HCT116 (cell line): ENCODE measurements at regions not wholly inside any gene's neighbourhood (a gene's known extent, or its start where the extent isn't known, plus 50 kb on each side); places are given as distances from the start of the nearest gene placed in this dataset.

ENCODE experiments used
- ATAC-seq: fragments of 200-7000 bp; cut with Tn5 transposase; 2 replicates; pipeline ENCODE4 v1.9.1; 2020; ENCODE audit warnings: mild to moderate bottlenecking, moderate library complexity
- BruUV-seq: library from RNA; stranded (reverse); fragments of 400-500 nt; replicated peaks from 2 replicates; lab custom pipeline; 2021; lab: Mats Ljungman, UMichigan
- CTCF ChIA-PET: fragments of 300-600 bp; sonication (Branson Sonifier 250); formaldehyde crosslinking; loops from one replicate; lab custom pipeline; 2021; ENCODE audit warnings: antibody characterized with exemption; lab: Charles Lee
- POLR2A ChIA-PET: fragments of 300-600, 350-600 bp; sonication (Branson Sonifier 250); formaldehyde crosslinking; loops from one replicate; lab custom pipeline; 2021; ENCODE audit warnings: antibody characterized with exemption; lab: Charles Lee
- RAD21 ChIA-PET, 2 experiments: fragments of 300-600 bp; sonication (Branson Sonifier 250); formaldehyde crosslinking; loops; one replicate each; lab custom pipeline; 2023; ENCODE audit warnings: low total read pairs in 2 of 2; ENCODE audit not compliant: uncharacterized antibody in 2 of 2, unreplicated experiment in 2 of 2, low non-redundant PET in 1 of 2; lab: Charles Lee
- DNase-seq: peaks from one replicate; pipeline ENCODE4 v3.0.0-alpha.2; 2010; ENCODE audit warnings: low read depth, low spot score
- H2AFZ ChIP-seq: fragments of 200-600 bp; shearing (Covaris generic), sonication (generic); 2 replicates; pipeline ENCODE4 v1.6.1; 2017; ENCODE audit warnings: low read depth, mixed run types, mixed read lengths, antibody characterized with exemption, low read length; ENCODE audit not compliant: poor library complexity, severe bottlenecking
- H3K27ac ChIP-seq: 2 replicates; pipeline ENCODE4 v1.5.1; 2012; ENCODE audit warnings: low read depth, low read length
- H3K27me3 ChIP-seq: fragments of 200-600 bp; sonication (generic); 2 replicates; pipeline ENCODE4 v1.6.1; 2016; ENCODE audit warnings: mixed run types, low read length, mixed read lengths; ENCODE audit not compliant: insufficient read depth
- H3K36me3 ChIP-seq, 2 experiments: fragments of 200-500 bp in 1 of 2; fragments of 200-600 bp in 1 of 2; sonication (Bioruptor generic) in 1 of 2; sonication (generic) in 1 of 2; 2 replicates each; pipeline versions ENCODE4 v1.5.1 to v1.6.1; 2014 to 2016; ENCODE audit warnings: low read length in 2 of 2, inconsistent platforms in 1 of 2, mixed read lengths in 1 of 2, mixed run types in 1 of 2; ENCODE audit not compliant: insufficient read depth in 2 of 2, control insufficient read depth in 1 of 2
- H3K4me1 ChIP-seq, 2 experiments: fragments of 200-600 bp in 1 of 2; sonication (generic) in 1 of 2; 2 replicates each; pipeline versions ENCODE4 v1.5.1 to v1.6.1; 2012 to 2017; ENCODE audit warnings: low read length in 2 of 2, inconsistent platforms in 1 of 2, mild to moderate bottlenecking in 1 of 2, mixed read lengths in 1 of 2, mixed run types in 1 of 2, moderate library complexity in 1 of 2; ENCODE audit not compliant: insufficient read depth in 2 of 2, control insufficient read depth in 1 of 2
- H3K4me2 ChIP-seq: fragments of 200-600 bp; sonication (generic); 2 replicates; pipeline ENCODE4 v1.6.1; 2017; ENCODE audit warnings: mixed run types, low read length, mixed read lengths
- H3K4me3 ChIP-seq, 2 experiments: fragments of 200-600 bp in 1 of 2; sonication (generic) in 1 of 2; replicated peaks in 1 of 2; 2 replicates each; pipeline ENCODE4 v1.5.1; 2011 to 2016; ENCODE audit warnings: low read length in 2 of 2, control low read depth in 1 of 2, low read depth in 1 of 2, mild to moderate bottlenecking in 1 of 2, mixed read lengths in 1 of 2, mixed run types in 1 of 2
- H3K79me2 ChIP-seq: fragments of 200-600 bp; sonication (generic); 2 replicates; pipeline ENCODE4 v1.6.1; 2017; ENCODE audit warnings: mild to moderate bottlenecking, mixed run types, low read length, moderate library complexity, mixed read lengths; ENCODE audit not compliant: insufficient read depth
- H3K9ac ChIP-seq: fragments of 200-600 bp; sonication (generic); 2 replicates; pipeline ENCODE4 v1.6.1; 2016; ENCODE audit warnings: low read length, mixed read lengths
- H3K9me2 ChIP-seq: fragments of 200-600 bp; sonication (generic), shearing (Covaris generic); 2 replicates; pipeline ENCODE4 v1.6.1; 2017; ENCODE audit warnings: mixed run types, mild to moderate bottlenecking, moderate library complexity; ENCODE audit not compliant: insufficient read depth
- H3K9me3 ChIP-seq, 2 experiments: fragments of 200-500 bp in 1 of 2; fragments of 200-600 bp in 1 of 2; sonication (Bioruptor generic) in 1 of 2; sonication (generic) in 1 of 2; 2 replicates each; pipeline ENCODE4 v1.6.1; 2014 to 2017; ENCODE audit warnings: low read length in 2 of 2, mixed read lengths in 2 of 2, inconsistent platforms in 1 of 2, low read depth in 1 of 2, mild to moderate bottlenecking in 1 of 2, mixed run types in 1 of 2, moderate library complexity in 1 of 2; ENCODE audit not compliant: control insufficient read depth in 1 of 2, insufficient read depth in 1 of 2
- H4K20me1 ChIP-seq: fragments of 200-600 bp; sonication (generic), shearing (Covaris generic); 2 replicates; pipeline ENCODE4 v1.6.1; 2017; ENCODE audit warnings: mixed run types, mild to moderate bottlenecking, moderate library complexity; ENCODE audit not compliant: insufficient read depth
- CBX3 ChIP-seq: IDR thresholded peaks from 2 replicates; pipeline ENCODE4 v1.6.1; 2012; ENCODE audit warnings: low read depth
- EGR1 ChIP-seq: IDR thresholded peaks from 2 replicates; pipeline ENCODE4 v1.6.1; 2012; ENCODE audit warnings: low read depth
- ELF1 ChIP-seq: IDR thresholded peaks from 2 replicates; pipeline ENCODE4 v1.6.1; 2012; ENCODE audit warnings: low read depth, borderline replicate concordance
- EZH2phosphoT487 ChIP-seq: fragments of 200-600 bp; IDR thresholded peaks from 2 replicates; pipeline ENCODE4 v1.6.1; 2018; ENCODE audit warnings: antibody characterized with exemption, borderline replicate concordance
- FOSL1 ChIP-seq: IDR thresholded peaks from 2 replicates; pipeline ENCODE4 v1.6.1; 2012; ENCODE audit warnings: low read depth
- JUND ChIP-seq: IDR thresholded peaks from 2 replicates; pipeline ENCODE4 v1.6.1; 2012
- POLR2A ChIP-seq: IDR thresholded peaks from 2 replicates; pipeline ENCODE4 v1.7.0; 2011; ENCODE audit warnings: borderline replicate concordance; ENCODE audit not compliant: insufficient read depth, insufficient read length; ENCODE audit errors: extremely low read depth
- RAD21 ChIP-seq: IDR thresholded peaks from 2 replicates; pipeline ENCODE4 v1.6.1; 2012; ENCODE audit warnings: low read depth, mild to moderate bottlenecking
- SIN3A ChIP-seq: IDR thresholded peaks from 2 replicates; pipeline ENCODE4 v1.6.1; 2012; ENCODE audit warnings: low read depth
- SP1 ChIP-seq: IDR thresholded peaks from 2 replicates; pipeline ENCODE4 v1.6.1; 2012; ENCODE audit warnings: low read depth
- TCF7L2 ChIP-seq: IDR thresholded peaks from 2 replicates; pipeline ENCODE4 v1.7.0; 2011; ENCODE audit warnings: borderline replicate concordance, inconsistent platforms; ENCODE audit not compliant: insufficient read depth, insufficient read length; ENCODE audit errors: extremely low read depth
- YY1 ChIP-seq: IDR thresholded peaks from 2 replicates; pipeline ENCODE4 v1.6.1; 2011; ENCODE audit warnings: low read length, low read depth, moderate library complexity, mild to moderate bottlenecking; ENCODE audit not compliant: insufficient replicate concordance; ENCODE audit errors: extremely low read depth
- ZFX ChIP-seq: fragments of 450-650 bp; IDR thresholded peaks from 2 replicates; pipeline ENCODE4 v1.6.1; 2017
- ZNF274 ChIP-seq: fragments of 200-500 bp; sonication (Bioruptor generic); IDR thresholded peaks from 2 replicates; pipeline ENCODE4 v1.6.1; 2014; ENCODE audit warnings: mild to moderate bottlenecking, low read depth, low read length, inconsistent platforms
- intact Hi-C: fragments of 100-400 bp; cut with micrococcal nuclease; formaldehyde crosslinking; loops from 2 replicates; pipeline ENCODE4 v1.10.0; 2022
- TF ChIP-seq, protein P1 (sequence below): IDR thresholded peaks from 2 replicates; pipeline ENCODE4 v1.6.1; 2012; ENCODE audit warnings: low read depth
- TF ChIP-seq, protein P2 (sequence below): IDR thresholded peaks from 2 replicates; pipeline ENCODE4 v1.6.1; 2012
- TF ChIP-seq, protein P3 (sequence below): IDR thresholded peaks from 2 replicates; pipeline ENCODE4 v1.6.1; 2011; ENCODE audit warnings: mild to moderate bottlenecking, low read length, moderate library complexity; ENCODE audit not compliant: insufficient replicate concordance; ENCODE audit errors: extremely low read depth
- TF ChIP-seq, protein P4 (sequence below): IDR thresholded peaks from 2 replicates; pipeline ENCODE4 v1.6.1; 2012
- TF ChIP-seq, protein P5 (sequence below), 3 experiments: fragments of 200-600 bp in 1 of 3; sonication (generic) in 1 of 3; IDR thresholded peaks in 2 of 3; conservative IDR thresholded peaks in 1 of 3; 2 replicates each; pipeline ENCODE4 v1.5.1; 2012 to 2017; ENCODE audit warnings: low read depth in 2 of 3, low read length in 2 of 3, antibody characterized with exemption in 1 of 3, borderline replicate concordance in 1 of 3, control low read depth in 1 of 3, mild to moderate bottlenecking in 1 of 3, mixed read lengths in 1 of 3, mixed run types in 1 of 3, moderate library complexity in 1 of 3; ENCODE audit not compliant: insufficient read depth in 1 of 3

DNA sequence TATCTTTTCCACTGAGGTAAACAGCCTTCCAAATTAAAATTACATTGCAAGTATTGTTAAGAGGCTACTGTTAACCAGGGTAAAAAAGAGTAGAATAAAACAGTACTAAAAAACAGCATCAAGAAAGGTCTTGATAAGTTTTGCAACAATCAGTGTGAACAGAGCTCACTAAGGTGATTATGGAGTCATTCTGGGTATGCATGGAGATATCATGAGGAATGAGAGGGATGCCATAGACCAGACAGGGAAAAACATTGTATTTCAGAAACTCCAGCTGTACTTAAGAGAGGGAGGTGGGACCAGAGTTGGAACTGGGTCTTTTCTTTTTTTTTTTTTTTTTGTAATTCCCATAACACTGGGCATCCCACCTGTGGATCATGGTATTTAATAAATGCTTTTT, 549.6 kb downstream of the INHBA start:
- Histone ChIP-seq H4K20me1 (no peaks in the 10 kb centered on the region), H3K9me2 (no peaks in the 10 kb centered on the region), H3K79me2 (no peaks in the 10 kb centered on the region), H3K27me3 (no peaks in the 10 kb centered on the region), H3K4me2 (no peak overlapping the region), H2AFZ (no peak overlapping the region), H3K4me1 (peaks cover 0 to 4% of the 10 kb centered on the region in 2 experiments; a peak in 1 of 4 replicates), H3K9me3 (no peaks in the 10 kb centered on the region), H3K36me3 (no peaks in the 10 kb centered on the region), H3K9ac (no peak overlapping the region), H3K4me3 (no peak overlapping the region), H3K27ac (no peak overlapping the region)
- ChIA-PET CTCF (no interaction called here), RAD21 (no interaction called here), POLR2A (no interaction called here)
- BruUV-seq: no TSS peak
- no peak for DNase-seq
- intact Hi-C loops: no loop called here
- no peak for ATAC-seq
- TF ChIP-seq JUND (no peak), EGR1 (no peak), ZNF274 (no peak), POLR2A (no peak), RAD21 (no peak), SIN3A (no peak), CBX3 (no peak), ELF1 (no peak), EZH2phosphoT487 (no peak), ZFX (no peak), YY1 (no peak), TCF7L2 (no peak), FOSL1 (no peak), SP1 (no peak)
- TF ChIP-seq, protein P1, sequence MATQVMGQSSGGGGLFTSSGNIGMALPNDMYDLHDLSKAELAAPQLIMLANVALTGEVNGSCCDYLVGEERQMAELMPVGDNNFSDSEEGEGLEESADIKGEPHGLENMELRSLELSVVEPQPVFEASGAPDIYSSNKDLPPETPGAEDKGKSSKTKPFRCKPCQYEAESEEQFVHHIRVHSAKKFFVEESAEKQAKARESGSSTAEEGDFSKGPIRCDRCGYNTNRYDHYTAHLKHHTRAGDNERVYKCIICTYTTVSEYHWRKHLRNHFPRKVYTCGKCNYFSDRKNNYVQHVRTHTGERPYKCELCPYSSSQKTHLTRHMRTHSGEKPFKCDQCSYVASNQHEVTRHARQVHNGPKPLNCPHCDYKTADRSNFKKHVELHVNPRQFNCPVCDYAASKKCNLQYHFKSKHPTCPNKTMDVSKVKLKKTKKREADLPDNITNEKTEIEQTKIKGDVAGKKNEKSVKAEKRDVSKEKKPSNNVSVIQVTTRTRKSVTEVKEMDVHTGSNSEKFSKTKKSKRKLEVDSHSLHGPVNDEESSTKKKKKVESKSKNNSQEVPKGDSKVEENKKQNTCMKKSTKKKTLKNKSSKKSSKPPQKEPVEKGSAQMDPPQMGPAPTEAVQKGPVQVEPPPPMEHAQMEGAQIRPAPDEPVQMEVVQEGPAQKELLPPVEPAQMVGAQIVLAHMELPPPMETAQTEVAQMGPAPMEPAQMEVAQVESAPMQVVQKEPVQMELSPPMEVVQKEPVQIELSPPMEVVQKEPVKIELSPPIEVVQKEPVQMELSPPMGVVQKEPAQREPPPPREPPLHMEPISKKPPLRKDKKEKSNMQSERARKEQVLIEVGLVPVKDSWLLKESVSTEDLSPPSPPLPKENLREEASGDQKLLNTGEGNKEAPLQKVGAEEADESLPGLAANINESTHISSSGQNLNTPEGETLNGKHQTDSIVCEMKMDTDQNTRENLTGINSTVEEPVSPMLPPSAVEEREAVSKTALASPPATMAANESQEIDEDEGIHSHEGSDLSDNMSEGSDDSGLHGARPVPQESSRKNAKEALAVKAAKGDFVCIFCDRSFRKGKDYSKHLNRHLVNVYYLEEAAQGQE: no peak
- TF ChIP-seq, protein P2, sequence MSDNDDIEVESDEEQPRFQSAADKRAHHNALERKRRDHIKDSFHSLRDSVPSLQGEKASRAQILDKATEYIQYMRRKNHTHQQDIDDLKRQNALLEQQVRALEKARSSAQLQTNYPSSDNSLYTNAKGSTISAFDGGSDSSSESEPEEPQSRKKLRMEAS: no peak
- TF ChIP-seq, protein P3, sequence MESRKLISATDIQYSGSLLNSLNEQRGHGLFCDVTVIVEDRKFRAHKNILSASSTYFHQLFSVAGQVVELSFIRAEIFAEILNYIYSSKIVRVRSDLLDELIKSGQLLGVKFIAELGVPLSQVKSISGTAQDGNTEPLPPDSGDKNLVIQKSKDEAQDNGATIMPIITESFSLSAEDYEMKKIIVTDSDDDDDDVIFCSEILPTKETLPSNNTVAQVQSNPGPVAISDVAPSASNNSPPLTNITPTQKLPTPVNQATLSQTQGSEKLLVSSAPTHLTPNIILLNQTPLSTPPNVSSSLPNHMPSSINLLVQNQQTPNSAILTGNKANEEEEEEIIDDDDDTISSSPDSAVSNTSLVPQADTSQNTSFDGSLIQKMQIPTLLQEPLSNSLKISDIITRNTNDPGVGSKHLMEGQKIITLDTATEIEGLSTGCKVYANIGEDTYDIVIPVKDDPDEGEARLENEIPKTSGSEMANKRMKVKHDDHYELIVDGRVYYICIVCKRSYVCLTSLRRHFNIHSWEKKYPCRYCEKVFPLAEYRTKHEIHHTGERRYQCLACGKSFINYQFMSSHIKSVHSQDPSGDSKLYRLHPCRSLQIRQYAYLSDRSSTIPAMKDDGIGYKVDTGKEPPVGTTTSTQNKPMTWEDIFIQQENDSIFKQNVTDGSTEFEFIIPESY: no peak
- TF ChIP-seq, protein P4, sequence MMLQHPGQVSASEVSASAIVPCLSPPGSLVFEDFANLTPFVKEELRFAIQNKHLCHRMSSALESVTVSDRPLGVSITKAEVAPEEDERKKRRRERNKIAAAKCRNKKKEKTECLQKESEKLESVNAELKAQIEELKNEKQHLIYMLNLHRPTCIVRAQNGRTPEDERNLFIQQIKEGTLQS: no peak
- TF ChIP-seq, protein P5, sequence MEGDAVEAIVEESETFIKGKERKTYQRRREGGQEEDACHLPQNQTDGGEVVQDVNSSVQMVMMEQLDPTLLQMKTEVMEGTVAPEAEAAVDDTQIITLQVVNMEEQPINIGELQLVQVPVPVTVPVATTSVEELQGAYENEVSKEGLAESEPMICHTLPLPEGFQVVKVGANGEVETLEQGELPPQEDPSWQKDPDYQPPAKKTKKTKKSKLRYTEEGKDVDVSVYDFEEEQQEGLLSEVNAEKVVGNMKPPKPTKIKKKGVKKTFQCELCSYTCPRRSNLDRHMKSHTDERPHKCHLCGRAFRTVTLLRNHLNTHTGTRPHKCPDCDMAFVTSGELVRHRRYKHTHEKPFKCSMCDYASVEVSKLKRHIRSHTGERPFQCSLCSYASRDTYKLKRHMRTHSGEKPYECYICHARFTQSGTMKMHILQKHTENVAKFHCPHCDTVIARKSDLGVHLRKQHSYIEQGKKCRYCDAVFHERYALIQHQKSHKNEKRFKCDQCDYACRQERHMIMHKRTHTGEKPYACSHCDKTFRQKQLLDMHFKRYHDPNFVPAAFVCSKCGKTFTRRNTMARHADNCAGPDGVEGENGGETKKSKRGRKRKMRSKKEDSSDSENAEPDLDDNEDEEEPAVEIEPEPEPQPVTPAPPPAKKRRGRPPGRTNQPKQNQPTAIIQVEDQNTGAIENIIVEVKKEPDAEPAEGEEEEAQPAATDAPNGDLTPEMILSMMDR (IDR thresholded peaks at IDR 0.05 in 2 of 3, conservative IDR thresholded peaks at IDR 0.05 in 1 of 3; ENCODE audit: borderline replicate concordance in 1 of 3, insufficient read depth in 1 of 3, low read depth in 2 of 3, low read length in 2 of 3): no peak
